GM19043 (cell line): ENCODE measurements at regions not wholly inside any gene's neighbourhood (a gene's known extent, or its start where the extent isn't known, plus 50 kb on each side); places are given as distances from the start of the nearest gene placed in this dataset.

Source experiments
- ATAC-seq: cut with Tn5 transposase; IDR thresholded peaks from one replicate; pipeline ENCODE4 v1.9.1; 2021; ENCODE audit warnings: low read depth; ENCODE audit not compliant: unreplicated experiment

- no peak for ATAC-seq
Measured at GRCh38 chr1:185585770-185586169, 148.4 kb upstream of the HMCN1 start.

DNA sequence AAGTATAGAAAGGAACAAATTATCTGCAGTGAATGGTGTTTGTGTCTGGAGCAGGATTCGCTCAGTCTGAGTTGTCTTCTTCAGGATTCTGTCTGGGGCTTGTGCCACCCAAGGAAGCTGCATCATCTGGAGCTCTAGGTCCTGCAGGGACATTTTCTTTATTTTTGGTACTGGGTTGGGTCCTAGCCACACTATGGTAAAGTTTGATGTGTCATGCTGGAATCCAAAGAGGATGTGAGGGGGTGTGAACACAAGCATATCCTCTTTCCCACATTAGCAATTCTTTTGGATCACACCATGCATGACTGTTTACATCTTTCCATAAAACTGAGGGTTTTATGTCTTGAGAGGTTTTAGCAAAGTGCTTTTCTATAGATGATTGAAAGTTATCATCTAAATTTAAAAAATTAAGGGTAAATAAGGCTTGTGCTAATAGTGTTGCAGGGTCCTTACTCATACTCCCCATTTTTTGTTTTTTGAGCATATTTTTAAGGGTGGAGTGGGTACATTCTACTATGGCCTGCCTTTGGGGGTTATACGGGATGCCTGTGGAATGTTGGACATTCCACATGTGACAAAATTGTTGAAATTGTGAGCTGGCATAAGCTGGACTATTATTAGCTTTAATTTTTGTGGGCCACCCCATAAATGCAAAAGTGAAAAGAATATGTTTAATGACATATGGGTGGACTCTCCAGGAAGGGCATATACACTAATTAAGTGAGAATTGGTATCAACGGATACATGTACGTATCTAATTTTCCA, 152.0 kb upstream of the HMCN1 start:
- ATAC-seq, result no peak

DNA sequence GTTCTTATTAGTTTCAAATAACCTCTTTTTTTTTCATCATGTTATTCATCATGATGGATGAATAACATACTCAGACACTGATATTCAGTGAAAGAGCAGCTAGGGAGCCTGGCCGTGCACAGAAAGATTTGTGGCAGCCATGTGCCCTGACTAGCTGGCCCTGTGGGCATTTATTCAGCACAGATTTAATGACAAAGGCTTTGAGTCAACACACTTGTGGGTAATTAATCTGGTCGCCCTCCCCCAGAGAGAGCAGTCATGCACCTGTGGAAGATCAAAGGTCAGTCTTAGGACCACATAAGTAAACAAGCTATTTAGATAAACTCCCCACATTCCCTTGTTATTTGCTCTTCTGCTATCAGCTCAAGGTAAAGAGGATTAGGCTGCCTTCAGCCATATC, 153.2 kb upstream of the HMCN1 start:
- ATAC-seq, result no peak

GRCh38 chr1:185578293-185578692, 155.9 kb upstream of the HMCN1 start:
- no peak for ATAC-seq

DNA sequence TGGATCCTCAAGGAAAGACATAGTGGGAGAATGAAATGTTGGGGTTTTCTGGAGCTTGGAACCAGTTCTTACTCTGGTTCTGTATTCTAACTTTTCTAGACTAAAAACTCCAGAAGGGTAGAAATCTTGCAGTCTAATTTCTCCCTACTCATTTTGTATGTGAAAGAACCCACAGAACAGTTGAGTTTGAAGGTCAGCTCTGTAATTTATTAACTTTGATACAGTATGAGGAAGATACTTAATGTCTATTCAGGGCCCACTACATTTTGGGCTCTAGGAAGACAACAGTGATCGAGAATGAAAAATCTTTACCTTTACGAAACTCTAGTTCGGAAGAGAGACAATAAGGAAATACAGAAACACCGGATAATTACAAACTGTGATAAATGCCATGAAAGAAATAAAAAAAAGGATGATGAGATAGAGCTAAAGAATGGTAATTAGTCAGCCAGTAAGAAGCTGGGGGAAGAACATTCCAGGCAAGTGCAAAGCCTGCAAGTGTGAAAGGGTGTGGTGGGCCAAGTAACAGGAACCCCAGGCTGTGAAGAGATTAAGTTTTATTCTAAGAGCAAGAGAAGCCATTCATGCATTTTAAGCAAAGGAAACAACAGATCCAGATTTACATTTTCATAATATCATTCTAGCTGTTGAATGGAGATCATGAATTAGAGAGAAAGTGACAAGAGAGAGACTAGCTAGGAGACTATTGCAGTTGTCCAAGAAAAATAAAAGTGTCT, 159.9 kb upstream of the HMCN1 start:
- no peak for ATAC-seq

GRCh38 chr1:185573677-185574076, 160.5 kb upstream of the HMCN1 start:
- ATAC-seq, result no peak

- ATAC-seq, result no peak
Measured at GRCh38 chr1:185573162-185573561, 161.0 kb upstream of the HMCN1 start.

- no peak for ATAC-seq
Measured at GRCh38 chr1:185570962-185571361, 163.2 kb upstream of the HMCN1 start.

DNA sequence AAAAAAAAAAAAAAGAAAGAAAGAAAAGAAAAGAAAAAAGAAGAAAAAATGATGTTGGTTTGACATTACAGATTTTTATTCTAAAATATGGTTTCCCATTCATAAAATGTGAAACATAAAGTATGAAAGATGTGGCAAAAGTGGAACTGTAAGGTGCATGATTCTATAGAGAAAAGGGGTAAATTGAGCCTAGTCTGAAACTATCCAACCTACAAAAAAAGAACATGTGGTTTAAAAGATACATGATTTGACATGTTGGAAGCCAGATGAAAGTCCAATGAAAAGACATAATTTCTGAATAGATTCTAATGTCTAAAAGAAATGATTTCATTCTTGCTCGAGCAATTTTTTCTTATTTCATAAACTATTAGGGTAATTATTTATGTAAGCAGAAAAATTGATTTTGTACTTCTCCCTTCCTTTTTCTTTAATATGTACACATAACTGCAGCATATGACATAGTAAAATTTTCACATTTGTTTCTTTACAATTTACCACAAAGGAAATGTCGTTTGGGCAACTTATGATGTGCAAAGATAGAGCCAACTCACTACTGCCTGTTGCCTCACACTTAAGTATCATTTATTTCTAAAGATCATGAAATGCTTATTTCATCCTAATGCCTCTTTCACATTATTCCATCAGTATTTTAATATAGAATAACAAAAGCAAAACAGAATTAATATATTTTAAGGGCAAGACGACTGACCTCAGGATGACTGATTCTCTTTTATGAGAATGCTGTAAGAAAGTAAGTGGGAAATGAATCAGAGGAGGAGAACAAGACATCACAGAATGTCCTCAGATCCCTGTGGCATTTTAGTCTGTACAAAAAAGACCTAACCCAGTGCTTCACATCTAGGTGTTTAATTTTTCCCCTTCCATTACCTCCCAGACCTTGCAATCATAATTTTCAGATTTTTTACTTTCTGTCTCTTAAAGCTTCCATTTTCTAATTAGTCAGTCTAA, 165.8 kb upstream of the HMCN1 start:
- no peak for ATAC-seq

GRCh38 chr1:185567440-185567839, 166.8 kb upstream of the HMCN1 start:
- ATAC-seq, result no peak

DNA sequence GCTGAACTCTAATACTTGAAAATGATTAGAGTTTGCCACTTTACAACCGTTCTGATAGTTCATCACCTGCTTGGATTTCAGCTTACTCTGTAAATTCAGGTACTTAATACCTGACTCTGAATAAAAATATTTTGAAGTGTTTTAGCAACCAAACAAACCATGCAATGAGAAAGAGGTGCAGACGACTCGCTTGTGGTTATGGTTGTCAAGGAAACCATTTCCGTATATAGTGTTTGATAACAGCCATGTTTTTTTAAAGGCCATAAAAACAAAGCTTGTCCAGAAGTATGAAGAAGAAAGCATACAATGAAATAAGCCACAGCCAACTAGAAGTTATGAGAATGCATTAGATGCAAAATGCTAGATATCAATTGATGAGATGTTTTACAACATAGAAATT, 167.2 kb upstream of the HMCN1 start:
- ATAC-seq, result no peak

DNA sequence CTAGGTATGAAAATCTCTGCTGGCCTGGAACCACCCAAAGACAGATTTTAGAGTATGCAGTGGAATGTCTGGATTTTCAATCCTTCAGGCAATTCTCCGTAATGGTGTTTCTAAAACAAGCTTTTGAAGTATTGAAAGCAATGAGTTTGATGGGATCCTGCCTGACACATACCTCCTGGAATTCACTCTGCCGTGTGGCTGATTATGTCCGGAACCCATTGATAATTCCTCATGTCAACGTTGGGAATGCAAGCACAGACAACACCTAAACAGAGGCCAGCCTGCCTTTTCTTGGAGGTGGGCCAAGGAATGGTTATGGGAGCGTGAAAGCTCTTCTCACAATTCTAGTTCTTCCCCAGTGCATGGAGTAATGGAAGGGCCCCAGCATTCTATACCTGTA, 168.9 kb upstream of the HMCN1 start:
- no peak for ATAC-seq

DNA sequence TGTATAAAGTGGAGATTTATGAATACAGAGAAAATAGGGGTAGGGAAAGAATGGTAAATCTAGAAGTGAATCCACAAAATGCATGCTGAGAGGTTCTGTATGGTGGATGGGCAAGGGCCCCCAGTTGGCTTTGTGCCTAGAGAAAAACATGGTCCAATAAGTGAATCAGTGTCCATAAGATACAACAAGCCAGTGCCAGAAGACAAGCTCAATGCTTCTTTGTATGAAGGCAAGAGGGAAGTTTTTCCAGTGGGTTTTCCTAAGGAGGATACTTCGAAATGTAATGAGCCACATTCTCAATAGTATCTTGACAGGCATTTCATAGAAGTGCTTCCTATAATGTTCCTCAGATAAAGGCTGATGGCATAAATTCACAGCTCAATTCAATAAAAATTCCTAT, 169.4 kb upstream of the HMCN1 start:
- ATAC-seq, result no peak

DNA sequence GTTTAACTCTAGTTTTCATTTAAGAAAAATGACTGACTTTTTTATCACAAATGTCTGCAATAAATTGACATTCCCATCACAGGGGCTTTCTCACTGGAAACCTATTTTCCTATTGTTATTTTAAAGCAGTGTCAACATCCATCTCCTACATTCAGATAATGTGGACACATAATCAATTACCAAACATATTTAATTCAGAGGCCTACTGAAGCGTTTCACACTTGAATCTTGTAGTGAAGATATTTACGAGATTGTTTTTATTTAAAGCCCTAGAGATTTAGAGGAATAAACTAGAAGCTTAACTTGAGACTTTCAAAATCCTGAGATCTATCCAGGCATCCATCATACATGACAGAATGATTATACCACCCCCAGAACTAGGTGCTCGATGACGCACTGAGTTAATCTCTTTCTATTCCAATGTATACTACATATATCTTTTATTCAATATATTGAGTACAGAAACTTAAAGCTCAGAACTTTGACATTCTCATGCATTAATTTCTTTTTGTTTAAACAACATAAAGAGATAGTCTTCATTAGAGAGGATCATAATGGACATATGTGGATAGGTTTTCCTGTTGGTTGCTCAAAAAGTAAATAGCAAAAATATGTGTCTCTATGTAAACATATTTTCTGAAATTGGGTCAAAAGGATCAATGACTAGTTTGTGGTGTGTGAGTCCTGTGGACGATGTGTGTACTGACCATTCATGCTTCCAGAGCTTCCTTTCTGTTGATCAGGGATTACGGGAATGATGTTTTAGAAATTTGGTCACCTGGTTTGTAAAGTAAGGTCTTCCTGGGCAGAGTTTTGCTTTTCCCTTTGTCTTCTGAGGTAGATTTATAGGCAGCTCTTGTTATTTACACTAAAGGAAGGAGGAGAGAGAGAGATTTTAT, 171.5 kb upstream of the HMCN1 start:
- no peak for ATAC-seq

DNA sequence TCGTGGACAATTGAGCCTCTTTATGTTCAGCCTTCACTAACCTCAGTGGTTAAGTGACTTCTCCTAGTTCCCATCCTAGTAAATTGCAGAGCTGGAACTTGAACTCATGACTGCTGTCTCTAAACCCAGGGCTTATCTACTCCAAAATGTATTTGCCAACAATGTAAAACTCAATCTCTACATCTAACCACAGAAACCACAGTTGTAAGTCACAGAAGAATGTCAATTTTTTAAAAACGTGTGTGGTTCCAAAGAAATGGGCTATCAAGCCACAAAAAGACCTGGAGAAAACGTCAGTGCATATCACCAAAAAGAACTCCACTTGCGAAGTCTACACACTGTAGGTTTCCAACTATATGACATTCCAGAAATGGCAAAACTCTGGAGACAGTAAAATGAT, 172.6 kb upstream of the HMCN1 start:
- no peak for ATAC-seq

GRCh38 chr1:185560760-185561159, 173.4 kb upstream of the HMCN1 start:
- no peak for ATAC-seq

DNA sequence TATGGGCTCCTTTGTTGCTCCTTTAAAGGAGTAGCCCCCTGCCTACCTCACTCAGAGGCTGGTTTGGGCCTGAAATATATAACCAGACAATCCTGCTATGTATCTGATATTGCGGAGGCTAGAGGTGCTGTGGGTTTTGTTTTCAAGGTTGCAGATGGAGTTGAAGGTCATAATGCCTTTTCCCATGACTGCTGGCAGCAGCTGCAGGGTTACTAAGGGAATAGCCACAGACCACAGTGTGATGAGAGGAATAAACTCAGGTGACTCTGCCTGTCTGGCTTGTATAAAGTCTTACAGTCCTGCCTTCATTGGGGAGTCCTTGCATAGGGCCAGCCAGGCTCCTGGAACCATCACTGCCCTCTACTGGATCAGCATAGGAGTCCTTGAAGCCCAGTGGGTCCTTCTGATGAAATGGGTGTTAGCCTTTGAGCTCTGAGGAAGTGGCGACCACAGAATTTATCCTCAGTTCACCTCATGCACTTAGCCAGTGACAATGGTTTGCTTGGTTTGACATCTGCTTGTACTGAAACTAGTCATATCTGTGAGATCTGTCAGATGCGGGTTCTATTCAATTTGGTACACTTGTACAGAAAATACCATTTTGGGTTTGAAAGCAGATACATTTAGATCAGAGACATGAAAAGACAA, 174.4 kb upstream of the HMCN1 start:
- peak; percentile 95 for ATAC-seq

DNA sequence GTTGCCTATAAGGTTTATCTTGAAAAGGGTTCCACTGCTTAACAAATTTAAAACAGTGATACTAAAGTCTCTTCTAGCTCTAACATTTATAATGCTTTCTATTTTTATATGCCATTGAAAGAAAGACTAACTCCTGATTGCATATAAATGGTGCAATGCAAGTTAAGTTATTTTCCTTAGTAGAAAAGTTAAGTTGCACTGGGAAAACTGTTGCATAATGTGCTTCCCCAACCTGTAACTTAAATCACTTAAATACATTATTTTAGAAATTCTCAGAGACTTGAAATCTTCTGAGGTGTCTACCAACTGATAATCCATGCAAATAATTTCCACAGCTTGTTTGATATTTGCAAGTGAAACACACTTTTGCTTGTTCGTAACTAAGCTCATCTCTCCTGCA, 175.0 kb upstream of the HMCN1 start:
- no peak for ATAC-seq

DNA sequence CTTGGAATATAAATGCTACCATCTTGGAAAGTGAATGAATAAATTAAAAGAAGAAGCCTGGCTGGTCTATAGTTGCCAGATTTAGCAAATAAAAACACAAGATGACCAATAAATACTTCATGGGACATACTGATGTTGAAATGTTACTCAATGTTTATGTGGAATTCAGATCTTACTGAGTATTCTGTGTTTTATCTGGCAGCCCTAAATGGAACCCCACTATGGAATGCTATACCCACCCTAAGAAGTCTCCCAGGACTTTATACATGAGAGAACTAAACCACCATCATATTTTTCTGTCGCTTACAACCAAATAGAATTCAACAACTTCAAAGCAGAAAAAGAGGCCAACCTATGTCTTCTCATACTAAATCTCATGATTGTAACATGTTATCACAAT, 177.6 kb upstream of the HMCN1 start:
- no peak for ATAC-seq

- no peak for ATAC-seq
Measured at GRCh38 chr1:185555743-185556142, 178.4 kb upstream of the HMCN1 start.
